HFF-Myc (cell line): ENCODE measurements at regions not wholly inside any gene's neighbourhood (a gene's known extent, or its start where the extent isn't known, plus 50 kb on each side); places are given as distances from the start of the nearest gene placed in this dataset.
"Not testable (repeated sequence)": the region's sequence is repeated elsewhere in the genome, so short reads cannot be mapped to it uniquely, and the experiment has no call there.

Experiments used
- DNase-seq: peaks from one replicate; pipeline ENCODE4 v3.0.0-alpha.2; 2011; ENCODE audit warnings: low read depth; ENCODE audit errors: extremely low read depth
- H3K4me3 ChIP-seq: replicated peaks from 2 replicates; pipeline ENCODE4 v1.5.1; 2011; ENCODE audit warnings: low read depth, mild to moderate bottlenecking, control low read depth, low read length
- TF ChIP-seq, protein P1 (sequence below): IDR thresholded peaks from 2 replicates; pipeline ENCODE4 v1.5.1; 2012; ENCODE audit warnings: mild to moderate bottlenecking, low read depth, low read length, control low read depth; ENCODE audit errors: missing control alignments

DNA sequence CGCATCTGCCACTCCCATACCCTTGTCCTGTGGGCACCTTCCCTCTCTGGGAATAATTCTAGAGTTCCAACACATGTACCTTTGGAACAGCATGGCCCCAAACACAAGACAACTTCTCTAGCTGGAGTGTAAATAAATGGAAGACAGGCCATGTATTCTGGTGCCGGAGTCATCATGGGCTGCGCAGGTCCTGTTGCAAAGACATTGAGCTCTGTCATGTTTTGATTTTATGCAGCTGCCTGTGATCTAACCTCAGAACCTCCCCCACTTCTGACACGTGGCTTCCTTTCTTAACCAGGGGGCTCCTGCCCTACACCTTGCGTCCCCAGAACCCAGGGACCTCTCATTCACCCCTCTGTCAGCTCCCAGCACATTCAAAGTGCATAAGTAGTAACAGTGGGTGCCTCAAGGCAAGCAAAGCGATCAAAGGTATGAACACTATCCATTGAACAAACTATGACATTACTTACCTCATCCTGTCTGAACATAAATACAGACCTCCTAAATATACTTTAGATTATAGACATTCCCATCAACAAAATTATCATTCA lies 219.9 kb downstream of the FGFR2 start:
- DNase-seq: no peak
- no peak overlapping the region for H3K4me3 ChIP-seq
- TF ChIP-seq, protein P1, sequence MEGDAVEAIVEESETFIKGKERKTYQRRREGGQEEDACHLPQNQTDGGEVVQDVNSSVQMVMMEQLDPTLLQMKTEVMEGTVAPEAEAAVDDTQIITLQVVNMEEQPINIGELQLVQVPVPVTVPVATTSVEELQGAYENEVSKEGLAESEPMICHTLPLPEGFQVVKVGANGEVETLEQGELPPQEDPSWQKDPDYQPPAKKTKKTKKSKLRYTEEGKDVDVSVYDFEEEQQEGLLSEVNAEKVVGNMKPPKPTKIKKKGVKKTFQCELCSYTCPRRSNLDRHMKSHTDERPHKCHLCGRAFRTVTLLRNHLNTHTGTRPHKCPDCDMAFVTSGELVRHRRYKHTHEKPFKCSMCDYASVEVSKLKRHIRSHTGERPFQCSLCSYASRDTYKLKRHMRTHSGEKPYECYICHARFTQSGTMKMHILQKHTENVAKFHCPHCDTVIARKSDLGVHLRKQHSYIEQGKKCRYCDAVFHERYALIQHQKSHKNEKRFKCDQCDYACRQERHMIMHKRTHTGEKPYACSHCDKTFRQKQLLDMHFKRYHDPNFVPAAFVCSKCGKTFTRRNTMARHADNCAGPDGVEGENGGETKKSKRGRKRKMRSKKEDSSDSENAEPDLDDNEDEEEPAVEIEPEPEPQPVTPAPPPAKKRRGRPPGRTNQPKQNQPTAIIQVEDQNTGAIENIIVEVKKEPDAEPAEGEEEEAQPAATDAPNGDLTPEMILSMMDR: no peak

DNA sequence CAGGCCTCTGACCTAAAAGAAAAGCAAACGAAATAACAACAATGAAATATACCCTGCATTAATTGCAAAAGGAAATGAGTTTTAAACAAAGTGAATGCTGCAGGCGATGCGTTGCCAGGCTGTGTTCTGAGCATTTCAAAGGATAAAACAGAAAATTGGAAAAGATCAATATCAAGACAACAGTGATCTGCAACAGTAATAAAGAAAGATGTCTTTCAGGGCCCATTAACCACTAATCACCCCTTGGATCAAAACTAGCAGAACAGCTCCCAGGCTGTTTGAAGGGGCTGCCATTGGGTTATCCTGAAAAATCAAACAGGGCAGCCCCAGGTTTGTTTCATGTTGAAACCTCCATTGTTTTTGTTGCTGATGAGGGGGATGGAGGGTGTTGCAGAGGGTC lies 219.2 kb downstream of the FGFR2 start:
- no peak overlapping the region for H3K4me3 ChIP-seq
- no peak for DNase-seq
- TF ChIP-seq, protein P1: no peak

DNA sequence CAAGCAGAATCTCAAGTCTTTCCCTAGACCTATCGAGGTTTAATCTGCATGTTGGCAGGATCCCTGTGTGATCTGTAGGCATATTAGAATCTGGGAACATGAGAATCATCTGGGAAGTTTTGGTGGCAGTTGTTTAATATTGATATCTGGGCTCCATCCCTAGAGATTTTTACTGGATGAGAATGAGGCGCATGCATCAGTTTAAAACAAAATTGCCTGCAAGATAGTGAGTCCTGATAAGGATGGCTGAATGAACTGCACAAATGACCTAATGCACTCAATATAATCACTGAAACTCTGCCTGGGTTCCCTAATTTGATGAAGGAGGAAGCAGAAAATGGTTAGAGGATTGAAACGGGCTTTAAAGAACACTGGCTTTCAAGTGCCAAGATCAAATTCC lies 218.0 kb downstream of the FGFR2 start:
- H3K4me3 ChIP-seq: no peak overlapping the region
- TF ChIP-seq, protein P1: no peak
- DNase-seq: no peak

DNA sequence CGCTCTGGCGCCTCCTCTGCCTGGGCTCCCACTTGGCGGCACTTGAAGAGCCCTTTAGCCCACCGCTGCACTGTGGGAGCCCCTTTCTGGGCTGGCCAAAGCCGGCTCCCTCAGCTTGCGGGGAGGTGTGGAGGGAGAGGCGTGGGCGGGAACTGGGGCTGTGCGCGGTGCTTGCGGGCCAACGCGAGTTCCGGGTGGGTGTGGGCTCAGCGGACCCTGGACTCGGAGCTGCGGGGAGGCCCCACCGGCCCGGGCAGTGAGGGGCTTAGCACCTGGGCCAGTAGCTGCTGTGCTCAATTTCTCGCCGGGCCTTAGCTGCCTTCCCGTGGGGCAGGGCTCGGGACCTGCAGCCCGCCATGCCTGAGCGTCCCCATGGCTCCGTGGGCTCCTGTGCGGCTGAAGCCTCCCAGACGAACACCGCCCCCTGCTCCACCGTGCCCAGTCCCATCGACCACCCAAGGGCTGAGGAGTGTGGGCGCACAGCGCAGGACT lies 216.2 kb downstream of the FGFR2 start:
- H3K4me3 ChIP-seq, DNase-seq: not testable (repeated sequence)

DNA sequence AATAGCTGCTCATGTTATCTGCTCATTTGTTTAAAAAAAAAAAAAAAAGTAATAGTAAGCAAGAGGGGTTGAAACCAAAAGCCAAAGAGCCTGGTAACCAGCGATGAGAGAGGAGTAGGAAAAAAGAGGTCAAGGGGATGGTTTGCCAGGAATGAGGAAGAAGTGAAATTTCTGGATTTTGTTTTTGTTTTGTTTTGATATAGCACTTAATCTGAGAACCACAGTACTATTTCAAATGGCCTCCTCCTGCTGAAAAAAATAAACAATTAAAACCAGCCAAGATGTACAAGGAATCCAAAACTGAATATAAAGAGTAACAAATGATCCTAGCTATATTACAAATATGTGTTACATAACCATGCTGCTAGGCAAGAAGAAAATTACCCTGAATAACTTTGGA lies 213.1 kb downstream of the FGFR2 start:
- TF ChIP-seq, protein P1: no peak
- no peak overlapping the region for H3K4me3 ChIP-seq
- DNase-seq: no peak

DNA sequence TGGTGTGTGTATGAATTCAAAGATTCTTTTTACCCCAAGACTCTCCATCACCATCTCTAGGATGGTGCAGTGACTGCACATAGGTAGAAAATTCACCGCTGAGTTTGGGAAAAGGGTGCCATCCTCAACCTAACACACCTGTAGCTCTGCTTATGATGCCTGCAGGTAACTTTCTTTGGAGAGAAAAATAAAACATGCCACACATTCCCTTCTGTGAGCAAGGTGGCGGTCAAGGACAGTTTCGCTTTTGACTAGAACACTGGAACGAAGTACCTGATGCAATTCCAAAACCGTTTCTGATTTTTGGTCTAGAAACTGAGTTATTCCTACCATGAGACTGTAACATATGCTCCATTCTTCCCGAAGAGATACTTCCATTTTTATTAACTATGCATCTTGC lies 205.6 kb downstream of the FGFR2 start:
- TF ChIP-seq, protein P1: no peak
- H3K4me3 ChIP-seq: no peak overlapping the region
- no peak for DNase-seq

DNA sequence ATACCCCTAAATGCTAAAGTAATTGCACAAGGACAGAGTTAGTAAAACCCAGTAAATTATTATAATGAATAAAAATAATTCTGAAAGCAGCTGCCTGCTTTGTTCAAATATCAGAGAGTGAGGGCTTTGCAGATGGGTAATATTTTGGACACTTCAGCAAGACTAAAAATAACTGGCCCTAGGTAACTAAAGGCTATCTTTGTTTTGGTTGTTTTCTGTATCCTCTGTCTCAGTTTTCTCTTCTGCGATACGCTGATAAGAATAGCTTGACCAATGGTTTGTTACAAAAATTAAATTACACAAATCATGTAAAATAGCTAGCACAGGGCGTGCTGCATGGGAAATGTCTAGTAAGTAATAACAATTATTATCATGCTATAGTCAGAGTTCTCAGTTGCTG lies 204.7 kb downstream of the FGFR2 start:
- TF ChIP-seq, protein P1: no peak
- no peak for DNase-seq
- no peak overlapping the region for H3K4me3 ChIP-seq

DNA sequence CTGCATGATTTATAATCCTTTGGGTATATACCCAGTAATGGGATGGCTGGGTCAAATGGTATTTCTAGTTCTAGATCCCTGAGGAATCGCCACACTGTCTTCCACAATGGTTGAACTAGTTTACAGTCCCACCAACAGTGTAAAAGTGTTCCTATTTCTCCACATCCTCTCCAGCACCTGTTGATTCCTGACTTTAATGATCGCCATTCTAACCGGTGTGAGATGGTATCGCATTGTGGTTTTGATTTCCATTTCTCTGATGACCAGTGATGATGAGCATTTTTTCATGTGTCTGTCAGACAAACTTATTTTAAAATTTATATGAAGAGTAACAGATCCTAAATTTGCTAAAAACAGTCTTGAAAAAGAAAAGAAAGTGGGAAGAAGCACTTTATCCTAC lies 197.7 kb downstream of the FGFR2 start:
- H3K4me3 ChIP-seq, DNase-seq: not testable (repeated sequence)
